OCI-LY1 (cell line): ENCODE measurements at regions not wholly inside any gene's neighbourhood (a gene's known extent, or its start where the extent isn't known, plus 50 kb on each side); places are given as distances from the start of the nearest gene placed in this dataset.

Experiments
- EZH2 ChIP-seq: fragments of 200-600 bp; sonication (generic), shearing (Covaris generic); IDR thresholded peaks from 2 replicates; pipeline ENCODE4 v1.8.0; 2017; ENCODE audit warnings: borderline replicate concordance, mixed run types, mild to moderate bottlenecking, antibody characterized with exemption, low read length, moderate library complexity, mixed read lengths
- TF ChIP-seq, protein P1 (sequence below): fragments of 200-600 bp; sonication (generic), shearing (Covaris generic); IDR thresholded peaks from 2 replicates; pipeline ENCODE4 v1.5.1; 2017; ENCODE audit warnings: mild to moderate bottlenecking, antibody characterized with exemption, low read length, moderate library complexity, mixed read lengths

DNA sequence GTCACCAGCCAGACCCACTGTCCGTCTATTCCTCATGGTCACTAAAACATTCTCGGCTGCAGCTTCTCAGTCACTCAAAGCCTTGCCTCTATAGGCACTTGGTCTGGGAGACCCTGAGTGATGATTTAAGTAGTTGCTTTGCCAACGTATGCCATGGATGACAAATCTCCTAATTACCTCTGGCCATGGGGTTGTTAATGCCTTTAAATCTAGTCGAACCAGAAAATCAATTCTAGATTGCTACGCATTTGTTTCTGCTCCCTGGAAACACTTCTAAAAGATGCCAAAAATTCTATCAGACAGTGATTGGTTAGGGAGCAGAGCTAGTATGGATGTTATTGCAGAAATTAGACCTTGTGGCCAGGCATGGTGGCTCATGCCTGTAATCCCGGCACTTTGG is 57.0 kb upstream of the RTL6 start:
- TF ChIP-seq, protein P1, sequence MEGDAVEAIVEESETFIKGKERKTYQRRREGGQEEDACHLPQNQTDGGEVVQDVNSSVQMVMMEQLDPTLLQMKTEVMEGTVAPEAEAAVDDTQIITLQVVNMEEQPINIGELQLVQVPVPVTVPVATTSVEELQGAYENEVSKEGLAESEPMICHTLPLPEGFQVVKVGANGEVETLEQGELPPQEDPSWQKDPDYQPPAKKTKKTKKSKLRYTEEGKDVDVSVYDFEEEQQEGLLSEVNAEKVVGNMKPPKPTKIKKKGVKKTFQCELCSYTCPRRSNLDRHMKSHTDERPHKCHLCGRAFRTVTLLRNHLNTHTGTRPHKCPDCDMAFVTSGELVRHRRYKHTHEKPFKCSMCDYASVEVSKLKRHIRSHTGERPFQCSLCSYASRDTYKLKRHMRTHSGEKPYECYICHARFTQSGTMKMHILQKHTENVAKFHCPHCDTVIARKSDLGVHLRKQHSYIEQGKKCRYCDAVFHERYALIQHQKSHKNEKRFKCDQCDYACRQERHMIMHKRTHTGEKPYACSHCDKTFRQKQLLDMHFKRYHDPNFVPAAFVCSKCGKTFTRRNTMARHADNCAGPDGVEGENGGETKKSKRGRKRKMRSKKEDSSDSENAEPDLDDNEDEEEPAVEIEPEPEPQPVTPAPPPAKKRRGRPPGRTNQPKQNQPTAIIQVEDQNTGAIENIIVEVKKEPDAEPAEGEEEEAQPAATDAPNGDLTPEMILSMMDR: no peak
- TF ChIP-seq EZH2: no peak
